PC-9 (cell line): ENCODE measurements at regions not wholly inside any gene's neighbourhood (a gene's known extent, or its start where the extent isn't known, plus 50 kb on each side); places are given as distances from the start of the nearest gene placed in this dataset.

ENCODE experiments used
- EZH2 ChIP-seq: fragments of 200-600 bp; sonication (generic); IDR thresholded peaks from 2 replicates; pipeline ENCODE4 v1.8.0; 2017; ENCODE audit warnings: antibody characterized with exemption, low read depth
- TF ChIP-seq, protein P1 (sequence below): fragments of 200-600 bp; sonication (generic); conservative IDR thresholded peaks from 2 replicates; pipeline ENCODE4 v1.6.1; 2017; ENCODE audit warnings: mixed run types, antibody characterized with exemption, mild to moderate bottlenecking, moderate library complexity

DNA sequence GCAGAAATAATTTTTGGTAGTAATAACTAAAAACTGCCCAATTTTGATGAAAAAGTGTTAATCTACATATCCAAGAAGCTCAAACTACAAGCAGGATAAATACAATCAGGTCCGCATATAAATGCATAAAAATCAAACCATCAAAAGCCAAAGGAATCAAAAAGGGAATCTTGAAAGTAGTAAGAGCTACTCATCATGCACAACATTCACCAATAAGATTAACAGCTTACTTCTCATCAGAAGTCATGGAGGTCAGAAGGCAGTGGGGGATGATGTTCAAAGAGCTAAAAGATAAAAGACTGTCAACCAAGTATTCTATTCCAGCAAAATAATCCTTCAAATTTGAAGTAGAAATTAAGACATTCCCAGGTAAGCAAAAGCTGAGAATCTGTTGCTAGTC is 76.4 kb downstream of the CRPPA start:
- TF ChIP-seq, protein P1, sequence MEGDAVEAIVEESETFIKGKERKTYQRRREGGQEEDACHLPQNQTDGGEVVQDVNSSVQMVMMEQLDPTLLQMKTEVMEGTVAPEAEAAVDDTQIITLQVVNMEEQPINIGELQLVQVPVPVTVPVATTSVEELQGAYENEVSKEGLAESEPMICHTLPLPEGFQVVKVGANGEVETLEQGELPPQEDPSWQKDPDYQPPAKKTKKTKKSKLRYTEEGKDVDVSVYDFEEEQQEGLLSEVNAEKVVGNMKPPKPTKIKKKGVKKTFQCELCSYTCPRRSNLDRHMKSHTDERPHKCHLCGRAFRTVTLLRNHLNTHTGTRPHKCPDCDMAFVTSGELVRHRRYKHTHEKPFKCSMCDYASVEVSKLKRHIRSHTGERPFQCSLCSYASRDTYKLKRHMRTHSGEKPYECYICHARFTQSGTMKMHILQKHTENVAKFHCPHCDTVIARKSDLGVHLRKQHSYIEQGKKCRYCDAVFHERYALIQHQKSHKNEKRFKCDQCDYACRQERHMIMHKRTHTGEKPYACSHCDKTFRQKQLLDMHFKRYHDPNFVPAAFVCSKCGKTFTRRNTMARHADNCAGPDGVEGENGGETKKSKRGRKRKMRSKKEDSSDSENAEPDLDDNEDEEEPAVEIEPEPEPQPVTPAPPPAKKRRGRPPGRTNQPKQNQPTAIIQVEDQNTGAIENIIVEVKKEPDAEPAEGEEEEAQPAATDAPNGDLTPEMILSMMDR, result no peak
- TF ChIP-seq EZH2, result no peak
